NB4 (cell line): ENCODE measurements at regions not wholly inside any gene's neighbourhood (a gene's known extent, or its start where the extent isn't known, plus 50 kb on each side); places are given as distances from the start of the nearest gene placed in this dataset.

ENCODE experiments used
- CTCF ChIP-seq: IDR thresholded peaks from one replicate; pipeline ENCODE4 v1.5.1; 2012; ENCODE audit warnings: low read depth, low read length
- MAX ChIP-seq: IDR thresholded peaks from 2 replicates; pipeline ENCODE4 v1.6.1; 2011; ENCODE audit warnings: low read depth, low read length
- POLR2A ChIP-seq: IDR thresholded peaks from 2 replicates; pipeline ENCODE4 v1.6.1; 2011; ENCODE audit warnings: mild to moderate bottlenecking; ENCODE audit not compliant: insufficient read length; ENCODE audit errors: extremely low read depth

- no peak for TF ChIP-seq CTCF
- no peak for TF ChIP-seq MAX
- TF ChIP-seq POLR2A = no peak
Observed at GRCh38 chr6:168160506-168161370, 81.7 kb upstream of the FRMD1 start.
